Activated CD4-positive, alpha-beta T cell treated with anti-CD3 and anti-CD28 coated beads for 48 hours (primary cell): ENCODE measurements at regions not wholly inside any gene's neighbourhood (a gene's known extent, or its start where the extent isn't known, plus 50 kb on each side); places are given as distances from the start of the nearest gene placed in this dataset.

Experiments
- DNase-seq: peaks from one replicate; pipeline ENCODE4 v3.0.0-alpha.2; 2020

DNA sequence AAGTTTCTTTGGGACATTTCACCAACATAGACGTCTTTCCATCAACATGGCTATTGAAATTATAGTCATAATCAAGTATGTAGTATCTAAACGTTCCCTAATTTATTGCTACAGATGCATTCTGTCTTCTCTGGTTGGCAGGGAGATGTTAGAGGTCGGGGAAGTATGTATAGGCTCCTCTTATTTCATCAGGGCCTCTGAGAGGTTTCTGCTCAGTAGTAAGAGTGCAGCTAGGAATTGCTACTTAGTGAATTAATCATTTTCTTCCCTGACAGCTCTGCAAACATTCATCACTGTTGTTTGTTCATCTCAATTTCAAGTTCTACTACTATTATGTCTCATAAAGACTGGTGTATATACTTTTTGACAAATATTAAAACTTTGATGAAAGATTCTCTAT is 309.7 kb upstream of the NR2F2 start:
- no peak for DNase-seq

DNA sequence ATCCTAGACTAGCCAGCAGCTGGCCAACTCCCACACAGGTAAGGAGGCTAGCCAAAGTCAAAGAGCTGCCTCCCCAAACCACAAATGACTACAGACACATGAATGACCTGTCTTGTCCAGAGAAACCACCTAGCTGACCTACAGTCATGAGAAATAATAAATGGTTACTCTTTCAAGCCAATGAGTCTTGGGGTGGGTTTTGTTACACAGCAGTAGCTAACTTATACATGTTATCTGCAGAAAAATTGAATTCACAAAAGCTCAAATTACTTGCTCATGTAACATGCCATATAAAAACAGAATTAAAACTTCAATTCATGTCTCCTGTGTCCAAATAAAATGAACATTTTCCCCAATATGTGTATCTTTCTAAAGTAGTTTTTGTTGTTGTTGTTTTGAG is 307.4 kb upstream of the NR2F2 start:
- DNase-seq = no peak

DNA sequence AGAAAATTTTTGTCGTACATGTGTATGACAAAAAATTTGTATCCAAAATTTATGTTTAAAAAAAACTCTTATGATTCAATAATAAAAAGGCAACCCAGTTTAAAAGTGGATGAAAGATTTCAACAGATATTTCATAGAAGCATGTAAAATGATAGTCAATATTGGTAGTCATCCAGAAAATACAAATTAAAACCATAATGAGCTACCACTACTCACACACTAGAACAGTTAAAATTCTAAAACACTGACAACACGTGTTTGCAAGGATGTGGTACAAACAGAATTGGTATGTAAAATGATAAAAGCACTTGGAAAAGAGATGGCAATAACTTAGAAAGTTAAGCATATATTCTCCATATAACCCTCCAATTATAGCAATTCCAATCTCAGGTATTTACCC is 303.0 kb upstream of the NR2F2 start:
- no peak for DNase-seq

DNA sequence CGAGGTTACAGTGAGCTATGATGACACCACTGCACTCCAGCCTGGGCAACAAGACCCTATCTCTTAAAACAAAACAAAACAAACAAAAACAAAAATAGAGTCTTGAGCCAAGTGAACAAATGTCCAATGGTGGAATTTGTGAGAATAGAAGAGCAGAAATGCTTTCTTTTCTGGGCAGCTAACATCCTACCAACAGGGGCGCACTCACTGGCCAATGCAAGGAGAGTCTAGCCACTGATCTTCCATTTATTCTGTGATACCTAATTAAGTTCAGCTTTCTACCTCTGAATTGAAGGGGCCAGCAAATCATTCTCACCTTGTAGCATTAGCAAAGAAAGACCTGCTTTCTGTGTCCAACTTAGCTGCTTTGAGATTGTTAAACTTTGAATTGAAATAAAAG is 301.9 kb upstream of the NR2F2 start:
- DNase-seq = no peak

DNA sequence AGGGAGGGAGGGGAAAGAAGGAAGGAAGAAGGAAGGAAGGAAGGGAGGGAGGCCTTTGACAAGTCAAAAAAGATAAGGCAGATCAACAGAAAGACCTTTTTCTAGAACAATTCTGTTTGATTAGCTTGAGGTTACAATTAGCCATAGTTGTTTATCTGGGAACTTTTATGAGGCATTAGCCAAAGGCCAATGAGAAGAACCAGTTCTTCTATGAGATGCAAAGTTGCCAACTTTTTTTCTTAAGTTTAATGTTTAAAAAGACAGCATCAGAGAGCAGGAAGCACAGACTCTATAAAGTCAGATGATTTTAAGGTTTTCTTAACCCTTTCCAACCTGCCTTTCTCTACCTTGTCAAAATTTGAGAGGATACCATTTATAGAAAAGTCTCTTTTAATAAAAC is 301.3 kb upstream of the NR2F2 start:
- DNase-seq = no peak

DNA sequence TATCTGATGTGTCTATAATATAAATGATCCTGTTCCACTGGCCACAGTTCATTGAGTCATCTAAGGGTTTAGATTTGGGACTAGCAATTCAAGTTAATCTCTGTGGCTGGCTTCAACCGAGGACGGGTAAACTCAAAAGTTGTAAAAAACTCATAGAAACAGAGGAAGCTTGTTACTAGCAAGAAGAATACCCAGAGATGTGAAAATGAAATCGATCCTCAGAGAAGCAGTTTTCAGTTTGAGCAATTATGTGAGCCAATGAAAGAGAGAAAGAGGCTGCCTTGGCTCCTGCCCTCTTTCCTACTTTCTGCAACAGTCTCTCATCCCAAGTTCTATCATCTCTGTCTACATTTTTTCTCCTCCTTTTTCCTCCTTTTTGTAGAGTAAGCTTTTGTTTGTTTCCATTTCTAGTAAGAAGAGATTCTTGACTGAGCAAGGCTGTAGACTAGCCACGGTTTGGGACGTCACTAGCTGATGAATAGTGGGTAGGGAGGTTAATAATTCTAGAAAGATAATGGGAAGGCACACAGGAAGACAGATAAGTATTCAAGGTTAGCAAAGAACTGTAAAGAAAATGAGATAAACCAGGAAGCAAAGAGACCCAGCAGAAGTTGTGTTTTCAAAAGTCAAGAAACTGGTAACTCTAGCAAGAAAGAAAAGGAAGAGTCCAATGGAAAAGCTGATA is 298.9 kb upstream of the NR2F2 start:
- no peak for DNase-seq

DNA sequence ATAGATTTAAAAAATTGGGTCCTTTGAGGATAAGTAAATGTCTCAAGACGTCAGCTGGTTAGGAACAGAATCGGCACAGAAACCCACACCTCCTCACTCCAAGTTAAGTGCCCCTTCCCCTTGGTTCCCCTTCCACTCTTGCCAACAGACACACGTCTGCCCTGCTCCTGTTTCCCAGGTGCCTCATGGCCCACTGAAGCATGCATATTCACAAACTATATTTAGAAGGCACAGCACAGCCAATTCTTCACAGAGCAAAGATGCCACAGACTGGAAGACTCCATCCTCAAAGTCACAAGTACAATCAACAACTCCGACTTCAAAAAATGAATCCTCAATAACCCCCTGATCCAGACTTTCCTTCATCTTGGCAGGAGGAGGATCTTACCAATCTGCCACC is 295.4 kb upstream of the NR2F2 start:
- no peak for DNase-seq

DNA sequence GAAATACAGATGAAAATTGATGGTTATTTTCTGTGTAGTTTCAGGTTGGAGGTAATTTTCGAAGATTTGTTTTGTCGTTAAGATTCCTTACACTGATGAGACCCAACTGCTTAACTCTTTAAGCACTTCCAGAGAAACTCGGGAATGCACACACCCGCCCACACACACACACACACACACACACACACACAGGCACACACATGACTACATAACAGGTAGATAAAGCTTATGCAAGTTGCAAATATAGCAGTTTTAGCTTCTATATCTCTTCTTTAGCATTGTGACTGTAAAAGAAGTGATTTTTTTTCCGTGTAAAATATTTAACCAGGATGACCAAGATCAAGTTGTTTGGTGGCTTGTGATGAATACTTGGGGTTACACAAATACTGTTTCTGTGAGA is 294.9 kb upstream of the NR2F2 start:
- DNase-seq = no peak

DNA sequence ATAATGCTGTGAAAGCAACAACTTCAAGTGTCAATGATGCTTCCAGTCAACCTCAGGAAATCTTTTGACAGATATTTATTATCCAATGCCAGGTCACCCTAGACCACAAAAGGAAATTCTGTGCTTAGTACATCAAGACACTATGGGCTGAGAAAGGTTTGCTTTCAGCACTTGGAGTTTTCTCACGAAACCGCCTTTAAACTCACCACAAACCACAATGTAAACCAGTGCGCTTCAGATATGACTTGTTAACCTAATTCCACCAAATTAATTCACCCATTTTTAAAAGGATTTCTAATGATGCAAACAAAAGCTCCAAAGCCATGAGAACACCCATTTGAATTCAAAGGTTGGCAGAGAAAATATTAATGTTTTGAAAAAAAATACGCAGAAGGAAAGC is 292.9 kb upstream of the NR2F2 start:
- no peak for DNase-seq

DNA sequence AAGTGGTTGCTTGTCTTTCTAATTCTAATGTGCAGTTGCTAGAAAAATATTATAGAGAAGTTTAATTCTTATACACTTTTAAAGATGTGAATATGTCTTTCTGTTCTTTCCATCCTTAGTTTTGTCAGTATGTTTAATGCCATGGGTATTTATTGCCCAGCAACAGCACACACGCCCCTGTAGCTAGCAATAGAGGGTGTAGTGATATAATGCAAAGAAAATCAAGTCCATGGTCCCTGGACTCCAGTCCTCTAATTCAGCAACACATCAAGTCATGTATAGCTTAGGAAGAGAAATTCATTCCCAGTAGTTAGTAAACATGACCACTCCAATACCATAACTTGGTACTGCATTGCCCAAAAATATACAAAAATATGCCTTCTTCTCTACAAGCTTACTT is 292.4 kb upstream of the NR2F2 start:
- DNase-seq = no peak

DNA sequence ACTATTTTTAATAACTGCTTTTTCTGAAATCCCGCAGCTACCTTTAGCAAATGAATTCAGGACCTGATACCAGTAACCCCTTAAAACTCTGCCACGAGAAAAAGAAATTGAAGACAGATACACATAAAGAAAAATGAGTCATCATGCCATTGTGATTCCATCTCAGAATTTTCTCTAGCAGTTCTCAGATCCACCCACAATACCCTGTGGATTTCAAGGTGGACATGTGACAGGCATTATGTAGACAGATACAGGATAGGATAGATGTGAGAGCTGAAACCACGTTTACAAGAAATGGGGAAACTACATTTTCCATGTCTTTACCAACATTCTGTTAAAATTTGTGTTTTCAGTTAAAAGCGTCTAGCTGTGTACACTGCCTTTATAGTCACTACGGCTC is 291.9 kb upstream of the NR2F2 start:
- DNase-seq = no peak

DNA sequence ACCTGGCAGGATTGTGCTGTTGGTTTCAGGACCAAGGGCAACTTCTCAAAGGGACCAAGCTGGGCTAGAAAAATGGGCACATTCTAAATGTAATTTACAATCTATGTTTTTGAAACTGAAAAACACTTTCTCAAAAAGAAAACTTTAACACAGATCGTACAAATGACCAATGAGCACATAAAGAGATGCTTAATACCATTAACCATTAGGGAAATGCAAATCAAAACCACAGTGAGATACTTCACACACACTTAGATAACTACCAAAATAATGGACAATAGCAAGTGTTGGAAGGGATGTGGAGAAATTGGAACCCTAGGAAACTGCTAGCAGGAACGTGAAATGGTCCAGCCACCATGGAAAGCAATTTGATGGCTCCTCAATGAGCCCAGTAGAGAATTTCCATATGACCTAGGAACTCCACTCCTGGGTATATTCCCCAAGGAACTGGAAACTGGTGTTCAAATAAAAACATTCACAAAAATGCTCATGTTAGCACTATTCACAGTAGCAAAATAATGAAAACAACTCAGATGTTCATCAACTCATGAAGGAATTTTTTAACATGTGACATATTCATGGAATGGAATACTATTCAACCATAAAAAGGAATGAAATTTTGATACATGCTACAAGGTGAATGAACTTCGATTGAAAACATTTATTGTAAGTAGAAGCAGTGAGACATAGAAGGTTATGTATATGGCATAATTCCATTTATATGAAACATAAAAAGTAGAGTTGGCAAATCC is 288.3 kb upstream of the NR2F2 start:
- DNase-seq = no peak

DNA sequence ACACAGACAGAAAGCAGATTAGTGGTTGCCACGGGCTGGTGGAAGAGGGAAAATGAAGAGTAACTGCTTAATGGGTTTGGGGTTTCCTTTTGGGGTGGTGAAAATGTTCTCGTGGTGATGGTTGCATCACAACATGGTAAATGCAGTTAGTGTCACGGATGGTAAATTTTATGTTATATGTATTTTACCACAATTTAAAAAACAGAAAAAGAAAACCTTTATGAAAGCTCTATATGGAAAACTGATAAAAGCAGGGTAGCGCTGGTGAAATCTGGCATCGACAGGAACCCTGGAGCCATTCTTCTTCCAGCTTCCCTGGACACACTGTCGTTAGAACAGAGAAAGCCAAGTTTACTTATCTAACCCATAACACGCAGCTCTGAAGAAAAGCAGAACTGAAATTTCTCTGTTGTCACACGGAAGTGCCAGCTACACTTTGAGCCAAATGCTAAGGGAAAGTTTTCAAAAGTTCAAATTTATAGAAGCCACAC is 287.7 kb upstream of the NR2F2 start:
- DNase-seq = no peak

DNA sequence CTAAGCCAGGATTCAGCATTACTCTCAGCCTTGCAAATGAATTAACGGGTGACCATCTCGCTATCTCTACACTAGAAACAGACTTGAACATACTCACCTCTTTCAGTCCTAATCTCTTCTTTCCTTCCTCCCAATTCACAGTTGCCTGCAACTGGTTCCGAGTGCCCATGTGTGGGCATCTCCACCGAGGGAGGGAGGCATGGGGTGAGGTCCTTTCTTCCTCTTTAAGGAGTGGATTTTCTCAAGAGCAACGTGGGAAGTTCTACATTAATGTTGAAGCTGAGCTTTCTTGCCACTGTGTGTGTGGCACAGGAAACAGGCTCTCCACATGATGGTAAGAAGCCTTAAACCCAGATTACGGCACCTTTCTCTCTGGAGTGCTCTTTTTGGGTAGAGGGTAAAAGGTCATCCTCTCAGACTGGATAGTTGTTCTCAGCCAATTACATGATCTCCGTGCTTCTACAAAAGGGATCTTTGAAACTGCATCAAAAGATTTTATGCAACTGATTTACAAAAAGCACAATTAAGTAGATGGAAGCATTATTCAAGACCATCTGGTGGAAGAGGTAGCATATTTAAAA is 286.8 kb upstream of the NR2F2 start:
- DNase-seq = no peak

DNA sequence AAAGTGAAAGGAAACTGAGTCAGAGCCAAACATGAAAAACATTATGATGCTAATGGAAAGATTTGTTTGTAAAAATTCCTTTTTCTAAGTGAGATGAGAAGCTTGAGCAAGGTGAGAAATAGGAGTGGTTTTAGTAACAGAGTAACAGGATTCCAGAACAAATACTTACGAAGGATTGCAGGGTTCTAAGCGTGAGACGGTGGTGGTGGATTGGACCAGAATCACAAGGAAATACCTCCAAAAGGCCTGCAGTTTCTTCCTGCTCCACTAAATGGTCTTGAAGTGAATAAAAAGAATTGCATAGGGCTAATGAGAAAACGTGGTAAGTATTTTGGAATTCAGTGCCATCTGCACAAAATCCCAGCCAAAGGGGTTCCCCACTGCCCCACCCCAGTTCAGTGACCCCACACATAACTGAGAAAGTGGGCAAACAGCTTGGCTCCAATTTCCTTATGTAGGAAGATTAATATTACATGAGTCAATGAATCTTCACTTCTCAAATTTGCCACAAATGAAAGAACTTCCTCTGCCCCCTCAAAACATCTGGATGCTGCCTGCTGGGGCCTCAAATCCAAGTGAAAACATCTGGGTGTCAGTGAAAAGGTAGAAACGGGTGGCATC is 283.8 kb upstream of the NR2F2 start:
- no peak for DNase-seq

DNA sequence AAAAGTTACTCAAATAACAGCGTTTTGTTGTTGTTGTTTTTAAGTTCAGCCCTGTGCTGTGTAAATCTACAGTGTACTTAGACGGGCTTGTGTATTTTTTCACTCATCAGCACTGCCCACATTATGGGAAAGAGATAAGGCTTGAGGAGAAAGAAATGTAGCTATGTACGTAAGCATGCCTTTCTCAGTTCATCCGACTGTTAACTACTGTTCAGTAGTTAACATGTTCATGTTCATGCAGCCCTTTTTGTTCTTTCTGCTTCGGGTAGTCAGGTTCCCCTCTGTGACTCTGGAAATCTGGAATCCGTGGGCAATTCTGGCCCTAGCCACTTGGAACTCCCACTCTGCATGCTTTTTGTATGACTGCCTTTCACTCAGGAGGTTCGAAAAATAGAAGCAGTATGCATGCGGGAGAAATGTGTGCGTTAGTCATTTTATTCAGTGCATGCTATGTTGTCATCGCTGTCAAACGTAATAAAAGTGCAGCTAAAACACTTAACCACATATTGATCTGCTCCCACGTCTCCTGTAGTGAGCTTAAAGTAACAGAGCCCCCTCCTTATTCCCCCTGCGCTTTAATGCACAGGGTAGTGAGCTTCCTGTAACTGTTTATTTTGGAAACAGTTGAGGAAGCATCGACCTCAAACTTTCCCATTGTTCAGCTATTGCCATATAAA is 283.1 kb upstream of the NR2F2 start:
- DNase-seq = no peak

DNA sequence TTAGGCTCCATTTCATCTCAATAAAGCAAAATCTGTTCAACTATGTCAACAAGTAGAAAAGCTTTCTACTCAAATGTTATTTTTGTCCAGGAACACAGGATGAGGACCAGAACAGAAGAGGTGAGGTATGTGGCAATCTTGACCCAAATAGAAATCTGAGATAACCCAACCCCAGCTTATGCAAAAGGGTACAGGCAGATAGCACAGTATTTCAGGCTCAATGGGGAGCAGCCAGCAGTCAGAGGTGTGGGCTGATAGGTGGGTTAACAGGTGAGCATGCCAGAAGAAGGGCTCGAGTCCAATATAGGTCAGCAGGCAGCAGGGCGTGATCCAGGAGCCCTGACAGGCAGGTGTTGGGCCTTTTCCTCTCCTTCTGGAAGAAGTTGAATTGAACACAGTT is 281.2 kb upstream of the NR2F2 start:
- DNase-seq = no peak

DNA sequence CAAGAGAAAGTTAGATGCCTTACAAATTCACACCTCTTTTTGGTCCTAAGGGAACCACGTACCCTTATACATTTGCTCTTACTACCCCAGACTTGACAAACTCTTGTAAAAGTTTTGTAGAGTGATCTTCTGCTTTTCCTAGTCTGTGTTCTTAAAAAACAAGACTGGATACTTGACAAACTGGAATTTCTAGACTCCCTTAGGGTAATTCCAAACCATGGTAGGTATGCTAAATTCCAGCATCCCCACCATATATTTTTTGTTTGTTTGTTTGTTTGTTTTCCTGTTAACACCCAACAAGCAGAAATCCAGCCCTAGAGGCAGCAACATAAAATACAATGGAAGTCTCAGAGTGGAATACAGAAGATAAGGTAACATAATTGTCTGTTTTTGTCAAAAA is 280.7 kb upstream of the NR2F2 start:
- DNase-seq = no peak

DNA sequence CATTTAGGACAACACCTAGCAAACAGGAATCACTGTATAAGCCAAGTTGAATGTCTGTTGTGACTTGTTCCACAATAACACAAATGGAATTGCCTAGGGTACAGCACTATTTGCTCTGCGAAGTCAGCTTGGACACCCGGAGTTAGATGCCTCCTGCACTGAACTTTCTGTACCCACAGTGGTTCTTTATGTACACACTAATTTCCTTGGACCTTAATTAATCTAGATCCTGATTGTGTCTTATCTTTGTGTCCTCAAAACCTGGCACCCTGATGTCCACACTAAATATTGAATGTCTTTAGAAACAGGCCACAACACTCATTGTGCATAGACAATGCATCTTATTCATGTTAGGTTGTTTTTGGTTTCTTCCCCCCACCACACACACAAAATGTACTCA is 278.9 kb upstream of the NR2F2 start:
- DNase-seq = no peak

DNA sequence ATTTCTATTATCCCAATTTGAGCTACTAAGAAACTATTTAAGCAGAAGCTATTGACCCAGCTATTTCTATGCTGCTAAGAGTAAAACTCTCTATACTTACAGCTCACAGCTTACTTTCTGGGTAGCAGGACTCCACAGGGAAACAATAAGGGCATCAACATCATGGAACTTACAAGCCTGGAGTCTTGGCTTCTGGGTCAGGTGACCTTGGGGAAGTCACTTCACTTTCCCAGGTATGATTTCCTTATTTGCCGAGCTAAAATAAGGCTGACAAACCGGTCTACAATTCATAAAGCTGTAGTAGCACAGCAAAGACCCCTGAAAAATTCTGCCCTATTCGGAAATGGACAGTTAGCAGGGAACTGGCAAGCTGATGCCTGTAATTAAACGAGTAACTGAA is 278.3 kb upstream of the NR2F2 start:
- no peak for DNase-seq

DNA sequence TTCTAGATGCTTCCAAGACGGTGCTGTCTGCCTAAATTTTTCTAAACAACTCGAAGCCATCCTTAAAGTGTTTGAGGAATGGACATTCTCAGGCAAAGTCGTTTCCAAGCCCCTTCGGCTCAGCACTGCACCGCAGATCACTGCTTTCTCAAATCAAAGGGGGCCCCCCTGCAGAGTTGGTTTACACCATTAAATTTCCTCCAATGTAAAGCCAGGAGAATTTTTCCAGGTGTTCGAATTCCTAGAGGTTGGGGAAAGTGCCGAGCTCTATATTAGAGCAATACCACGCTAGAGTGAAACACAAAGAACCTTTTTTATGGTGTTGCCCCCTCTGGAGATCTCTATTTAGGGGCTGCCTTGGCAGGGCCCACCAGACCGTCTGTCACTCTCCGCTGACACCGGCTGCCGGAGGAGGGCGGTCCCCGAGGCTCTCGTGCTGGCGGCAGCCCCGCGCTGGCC is 277.9 kb upstream of the NR2F2 start:
- DNase-seq = no peak

DNA sequence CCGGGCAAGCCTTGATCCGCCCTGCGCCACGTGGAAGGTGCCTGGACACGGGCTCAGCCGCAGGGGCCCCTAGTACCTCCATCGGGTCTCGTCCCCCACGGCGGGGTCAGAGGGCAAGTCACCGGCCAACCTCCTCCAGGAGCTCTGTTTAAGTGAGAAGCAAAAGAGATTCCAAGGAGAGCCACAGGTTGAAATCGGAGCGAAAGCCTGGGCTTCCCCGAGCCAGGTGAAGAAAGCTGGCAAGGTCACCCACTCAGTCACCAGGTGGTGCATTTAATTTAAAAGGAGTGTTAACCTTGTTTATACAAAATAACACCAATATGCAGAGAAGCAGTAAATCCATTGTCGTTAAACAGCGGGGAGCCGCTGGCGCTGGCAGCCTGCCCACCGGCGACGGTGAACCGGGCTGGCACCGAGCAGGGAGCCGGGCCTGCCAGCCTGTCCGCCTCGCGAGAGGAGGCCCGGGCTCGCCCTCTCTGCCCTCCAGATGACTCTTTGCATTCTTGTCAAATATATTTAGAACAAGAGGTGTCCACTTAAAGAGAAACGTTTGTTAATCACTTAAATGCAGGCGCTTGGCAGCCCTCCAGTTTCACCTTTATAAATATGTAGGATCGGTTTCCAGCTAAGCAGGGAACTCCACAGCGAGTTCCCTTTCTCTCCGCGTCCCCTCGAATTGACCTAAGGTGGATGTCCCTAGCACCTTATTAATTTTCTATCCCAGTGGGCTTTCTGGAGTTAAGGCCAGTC is 277.3 kb upstream of the NR2F2 start:
- no peak for DNase-seq
